Glomerular endothelial cell (primary cell): ENCODE measurements at regions not wholly inside any gene's neighbourhood (a gene's known extent, or its start where the extent isn't known, plus 50 kb on each side); places are given as distances from the start of the nearest gene placed in this dataset.

Source experiments
- DNase-seq: peaks from one replicate; pipeline ENCODE4 v3.0.0-alpha.2; 2011; ENCODE audit warnings: low read depth, low spot score; ENCODE audit errors: extremely low read depth

- DNase-seq = no peak
Observed at GRCh38 chr14:71687166-71687831, 244.9 kb upstream of the RGS6 start.

- no peak for DNase-seq
Observed at GRCh38 chr14:71688576-71688975, 243.7 kb upstream of the RGS6 start.

GRCh38 chr14:71690478-71690877, 241.8 kb upstream of the RGS6 start:
- DNase-seq = no peak

GRCh38 chr14:71692496-71692895, 239.7 kb upstream of the RGS6 start:
- peak; percentile 52 for DNase-seq

GRCh38 chr14:71693381-71693780, 238.8 kb upstream of the RGS6 start:
- no peak for DNase-seq

- no peak for DNase-seq
Observed at GRCh38 chr14:71694591-71695530, 237.4 kb upstream of the RGS6 start.

GRCh38 chr14:71695611-71696350, 236.4 kb upstream of the RGS6 start:
- no peak for DNase-seq

- DNase-seq = no peak
Observed at GRCh38 chr14:71698027-71698426, 234.2 kb upstream of the RGS6 start.

GRCh38 chr14:71698673-71699072, 233.6 kb upstream of the RGS6 start:
- DNase-seq = no peak

- DNase-seq = no peak
Observed at GRCh38 chr14:71701990-71702389, 230.2 kb upstream of the RGS6 start.

- no peak for DNase-seq
Observed at GRCh38 chr14:71702786-71703185, 229.4 kb upstream of the RGS6 start.

- DNase-seq = no peak
Observed at GRCh38 chr14:71703477-71703876, 228.8 kb upstream of the RGS6 start.

- no peak for DNase-seq
Observed at GRCh38 chr14:71704210-71704609, 228.0 kb upstream of the RGS6 start.

GRCh38 chr14:71705460-71705859, 226.8 kb upstream of the RGS6 start:
- no peak for DNase-seq

GRCh38 chr14:71709076-71709475, 223.2 kb upstream of the RGS6 start:
- no peak for DNase-seq

GRCh38 chr14:71709987-71710386, 222.2 kb upstream of the RGS6 start:
- DNase-seq = no peak

GRCh38 chr14:71711125-71711524, 221.1 kb upstream of the RGS6 start:
- no peak for DNase-seq

- DNase-seq = no peak
Observed at GRCh38 chr14:71711619-71712018, 220.6 kb upstream of the RGS6 start.

GRCh38 chr14:71712478-71712877, 219.8 kb upstream of the RGS6 start:
- DNase-seq = no peak

GRCh38 chr14:71713016-71713415, 219.2 kb upstream of the RGS6 start:
- DNase-seq = no peak

- no peak for DNase-seq
Observed at GRCh38 chr14:71713451-71713850, 218.8 kb upstream of the RGS6 start.
